Activated naive CD4-positive, alpha-beta T cell treated with anti-CD3 and anti-CD28 coated beads, Interleukin-2, amount 10 ng/mL, durations not matched to agents 7 days and 5 days (primary cell): ENCODE measurements at regions not wholly inside any gene's neighbourhood (a gene's known extent, or its start where the extent isn't known, plus 50 kb on each side); places are given as distances from the start of the nearest gene placed in this dataset.
"Not testable (repeated sequence)": the region's sequence is repeated elsewhere in the genome, so short reads cannot be mapped to it uniquely, and the experiment has no call there.

ENCODE experiments used
- CTCF ChIA-PET: fragments of 350-600 bp; sonication (Branson Sonifier 250); formaldehyde crosslinking; loops from one replicate; lab custom pipeline; 2021; ENCODE audit warnings: antibody characterized with exemption; lab: Charles Lee
- DNase-seq: peaks from one replicate; pipeline ENCODE4 v3.0.0-alpha.2; 2020
- H3K27ac Mint-ChIP-seq: one replicate; pipeline ENCODE4 v1.8.0; 2021; ENCODE audit warnings: mild to moderate bottlenecking, moderate library complexity, mixed read lengths
- H3K27me3 Mint-ChIP-seq: one replicate; pipeline ENCODE4 v1.8.0; 2021; ENCODE audit warnings: mild to moderate bottlenecking, mixed read lengths
- H3K36me3 Mint-ChIP-seq: one replicate; pipeline ENCODE4 v1.8.0; 2021; ENCODE audit warnings: mixed read lengths
- H3K4me1 Mint-ChIP-seq: one replicate; pipeline ENCODE4 v1.8.0; 2021; ENCODE audit warnings: mixed read lengths
- H3K4me3 Mint-ChIP-seq: one replicate; pipeline ENCODE4 v1.8.0; 2021; ENCODE audit warnings: mild to moderate bottlenecking, moderate library complexity, mixed read lengths
- H3K9me3 Mint-ChIP-seq: one replicate; pipeline ENCODE4 v1.8.0; 2021; ENCODE audit warnings: mixed read lengths

GRCh38 chr2:58699411-58699810 is 458.3 kb upstream of the FANCL start:
- Mint-ChIP-seq H3K9me3 (no peaks in the 10 kb centered on the region), H3K27ac (no peak overlapping the region), H3K27me3 (no peaks in the 10 kb centered on the region), H3K36me3 (no peaks in the 10 kb centered on the region), H3K4me1 (no peaks in the 10 kb centered on the region), H3K4me3 (no peak overlapping the region)
- CTCF ChIA-PET: no interaction called here
- DNase-seq: no peak

DNA sequence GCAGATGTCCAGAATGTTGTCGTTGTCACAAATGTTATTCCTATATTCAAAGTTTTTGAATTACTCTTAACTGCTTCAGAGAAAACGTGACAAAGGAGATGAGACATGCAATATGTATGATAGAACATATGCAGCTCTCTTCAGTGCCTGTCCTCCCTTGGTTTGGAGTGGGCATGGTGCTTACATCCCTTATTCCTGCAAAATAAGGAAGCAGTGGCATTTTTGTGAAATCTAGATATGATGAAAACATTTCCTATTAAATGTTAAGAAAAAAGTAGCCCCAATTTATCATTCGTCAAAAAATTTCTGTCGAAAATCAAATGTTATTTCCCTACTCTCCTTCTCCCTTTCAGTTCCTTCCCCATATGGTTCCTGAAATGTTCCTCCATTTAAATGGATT is 457.5 kb upstream of the FANCL start:
- CTCF ChIA-PET: interaction anchor here (0.6 kb wide), 1 partner anchor 291 kb away, joined by 3 read pairs; no protein-coding TSS in a partner anchor

GRCh38 chr2:58694114-58694513 is 453.0 kb upstream of the FANCL start:
- DNase-seq, H3K27me3 Mint-ChIP-seq, H3K36me3 Mint-ChIP-seq, H3K4me1 Mint-ChIP-seq, H3K9me3 Mint-ChIP-seq, CTCF ChIA-PET, H3K4me3 Mint-ChIP-seq, H3K27ac Mint-ChIP-seq: not testable (repeated sequence)

More for the DNA sequence above, 457.5 kb upstream of the FANCL start:
- Mint-ChIP-seq H3K27me3 (no peaks in the 10 kb centered on the region), H3K4me1 (no peaks in the 10 kb centered on the region), H3K27ac (no peak overlapping the region), H3K36me3 (no peaks in the 10 kb centered on the region), H3K9me3 (peaks cover 2% of the 10 kb centered on the region), H3K4me3 (no peak overlapping the region)
- no peak for DNase-seq

GRCh38 chr2:58691041-58691440 is 449.9 kb upstream of the FANCL start:
- H3K4me3 Mint-ChIP-seq, H3K36me3 Mint-ChIP-seq, H3K27ac Mint-ChIP-seq, H3K9me3 Mint-ChIP-seq, H3K27me3 Mint-ChIP-seq, DNase-seq, CTCF ChIA-PET, H3K4me1 Mint-ChIP-seq: not testable (repeated sequence)

- H3K36me3 Mint-ChIP-seq: no peaks in the 10 kb centered on the region
- no peaks in the 10 kb centered on the region for H3K4me1 Mint-ChIP-seq
- H3K27me3 Mint-ChIP-seq: no peaks in the 10 kb centered on the region
- H3K27ac Mint-ChIP-seq: no peak overlapping the region
- no peaks in the 10 kb centered on the region for H3K9me3 Mint-ChIP-seq
- no peak overlapping the region for H3K4me3 Mint-ChIP-seq
- CTCF ChIA-PET: no interaction called here
- DNase-seq: no peak
These were observed 447.7 kb upstream of the FANCL start for GRCh38 chr2:58688813-58689212.

- DNase-seq: no peak
- H3K36me3 Mint-ChIP-seq: no peaks in the 10 kb centered on the region
- no peak overlapping the region for H3K27ac Mint-ChIP-seq
- H3K4me3 Mint-ChIP-seq: no peak overlapping the region
- H3K27me3 Mint-ChIP-seq: no peaks in the 10 kb centered on the region
- no peaks in the 10 kb centered on the region for H3K4me1 Mint-ChIP-seq
- no peaks in the 10 kb centered on the region for H3K9me3 Mint-ChIP-seq
- CTCF ChIA-PET: no interaction called here
These were observed 445.7 kb upstream of the FANCL start for GRCh38 chr2:58686776-58687175.

- no peak overlapping the region for H3K4me3 Mint-ChIP-seq
- H3K27me3 Mint-ChIP-seq: no peaks in the 10 kb centered on the region
- H3K4me1 Mint-ChIP-seq: no peaks in the 10 kb centered on the region
- DNase-seq: no peak
- H3K36me3 Mint-ChIP-seq: no peaks in the 10 kb centered on the region
- H3K9me3 Mint-ChIP-seq: no peaks in the 10 kb centered on the region
- H3K27ac Mint-ChIP-seq: no peak overlapping the region
- CTCF ChIA-PET: no interaction called here
These were observed 439.7 kb upstream of the FANCL start for GRCh38 chr2:58680755-58681310.

DNA sequence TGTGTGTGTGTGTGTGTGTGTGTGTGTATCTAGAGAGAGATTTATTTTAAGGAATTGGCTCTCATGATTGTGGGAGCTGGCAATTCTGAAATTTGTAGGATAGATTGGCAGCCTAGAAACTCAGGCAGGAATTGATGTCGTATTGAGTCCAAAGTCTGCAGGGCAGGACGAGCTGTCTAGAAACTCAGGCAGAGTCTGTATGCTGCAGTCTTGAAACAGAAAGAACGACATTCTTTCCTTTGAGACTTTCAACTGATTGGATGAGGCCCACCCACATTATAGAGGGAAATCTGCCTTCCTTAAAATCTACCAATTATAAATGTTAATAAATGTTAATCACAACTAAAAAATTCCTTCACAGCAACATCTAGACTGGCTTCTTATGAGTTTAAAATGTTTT is 436.6 kb upstream of the FANCL start:
- CTCF ChIA-PET: no interaction called here
- Mint-ChIP-seq H3K27ac (no peak overlapping the region), H3K36me3 (no peaks in the 10 kb centered on the region), H3K9me3 (no peaks in the 10 kb centered on the region), H3K27me3 (no peaks in the 10 kb centered on the region), H3K4me1 (no peaks in the 10 kb centered on the region), H3K4me3 (no peak overlapping the region)
- no peak for DNase-seq

GRCh38 chr2:58671675-58672074 is 430.6 kb upstream of the FANCL start:
- Mint-ChIP-seq H3K4me1 (no peaks in the 10 kb centered on the region), H3K27ac (no peak overlapping the region)
- CTCF ChIA-PET: no interaction called here

GRCh38 chr2:58669998-58670397 is 428.9 kb upstream of the FANCL start:
- Mint-ChIP-seq H3K4me1 (no peaks in the 10 kb centered on the region), H3K4me3 (no peak overlapping the region), H3K9me3 (no peaks in the 10 kb centered on the region), H3K27me3 (no peaks in the 10 kb centered on the region), H3K27ac (no peak overlapping the region), H3K36me3 (no peaks in the 10 kb centered on the region)
- CTCF ChIA-PET: no interaction called here
- no peak for DNase-seq

More at GRCh38 chr2:58671675-58672074, 430.6 kb upstream of the FANCL start:
- Mint-ChIP-seq H3K4me3 (no peak overlapping the region), H3K27me3 (no peaks in the 10 kb centered on the region), H3K9me3 (no peaks in the 10 kb centered on the region), H3K36me3 (no peaks in the 10 kb centered on the region)
- DNase-seq: no peak

- H3K4me1 Mint-ChIP-seq: no peaks in the 10 kb centered on the region
- H3K4me3 Mint-ChIP-seq: no peak overlapping the region
- no peaks in the 10 kb centered on the region for H3K36me3 Mint-ChIP-seq
- no peak overlapping the region for H3K27ac Mint-ChIP-seq
- CTCF ChIA-PET: interaction anchor here (0.7 kb wide), 1 partner anchor 79 kb away, joined by 3 read pairs; no protein-coding TSS in a partner anchor
- H3K9me3 Mint-ChIP-seq: no peaks in the 10 kb centered on the region
- DNase-seq: no peak
- H3K27me3 Mint-ChIP-seq: no peaks in the 10 kb centered on the region
These were observed 426.1 kb upstream of the FANCL start for GRCh38 chr2:58667137-58667774.

- CTCF ChIA-PET: no interaction called here
- Mint-ChIP-seq H3K4me1 (no peaks in the 10 kb centered on the region), H3K36me3 (no peaks in the 10 kb centered on the region)
These were observed 425.3 kb upstream of the FANCL start for GRCh38 chr2:58666323-58666970.

DNA sequence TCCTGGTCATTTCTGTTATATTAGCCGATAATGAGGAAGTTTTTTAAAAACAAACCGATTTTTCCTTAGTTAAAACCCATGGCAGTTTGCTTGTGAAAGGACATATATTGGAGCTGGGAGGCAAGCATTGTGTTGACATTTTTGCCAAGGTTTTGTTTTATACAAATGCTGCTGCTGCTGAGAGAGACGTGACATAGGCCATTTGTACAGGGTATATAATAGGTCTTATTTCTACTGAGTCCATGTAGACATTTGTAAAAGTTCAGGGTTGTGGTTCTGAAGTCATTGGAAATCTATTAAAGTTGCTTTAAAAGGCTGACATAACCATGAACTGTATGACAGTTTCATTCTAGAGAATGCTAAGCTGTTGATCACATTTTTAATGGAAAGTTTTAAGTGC is 424.0 kb upstream of the FANCL start:
- CTCF ChIA-PET: no interaction called here
- DNase-seq: no peak
- Mint-ChIP-seq H3K27me3 (no peaks in the 10 kb centered on the region), H3K9me3 (no peaks in the 10 kb centered on the region), H3K4me3 (no peak overlapping the region), H3K36me3 (no peaks in the 10 kb centered on the region), H3K4me1 (no peaks in the 10 kb centered on the region), H3K27ac (no peak overlapping the region)

More at GRCh38 chr2:58666323-58666970, 425.3 kb upstream of the FANCL start:
- no peaks in the 10 kb centered on the region for H3K9me3 Mint-ChIP-seq
- H3K27me3 Mint-ChIP-seq: no peaks in the 10 kb centered on the region
- H3K27ac Mint-ChIP-seq: no peak overlapping the region
- H3K4me3 Mint-ChIP-seq: no peak overlapping the region
- DNase-seq: no peak

- Mint-ChIP-seq H3K4me3 (no peak overlapping the region), H3K9me3 (no peaks in the 10 kb centered on the region), H3K27me3 (no peaks in the 10 kb centered on the region), H3K4me1 (no peaks in the 10 kb centered on the region), H3K27ac (no peak overlapping the region), H3K36me3 (no peaks in the 10 kb centered on the region)
- CTCF ChIA-PET: no interaction called here
- DNase-seq: no peak
These were observed 423.5 kb upstream of the FANCL start for GRCh38 chr2:58664523-58665151.

GRCh38 chr2:58660046-58660445 is 418.9 kb upstream of the FANCL start:
- Mint-ChIP-seq H3K27me3 (no peaks in the 10 kb centered on the region), H3K4me3 (no peak overlapping the region), H3K4me1 (no peaks in the 10 kb centered on the region), H3K9me3 (no peaks in the 10 kb centered on the region), H3K36me3 (no peaks in the 10 kb centered on the region), H3K27ac (no peak overlapping the region)
- CTCF ChIA-PET: no interaction called here
- DNase-seq: no peak
